Lower leg skin (tissue), 4 donors: ENCODE measurements at regions not wholly inside any gene's neighbourhood (a gene's known extent, or its start where the extent isn't known, plus 50 kb on each side); places are given as distances from the start of the nearest gene placed in this dataset.

Experiments used
- DNase-seq, 2 donors: peaks; one replicate each; pipeline ENCODE4 v3.0.0-alpha.2; 2019; ENCODE audit warnings: low spot score in 2 of 2
- H3K4me3 ChIP-seq: fragments of 200-600 bp; sonication (generic); 2 replicates; pipeline ENCODE4 v1.5.1; 2017; ENCODE audit warnings: mild to moderate bottlenecking, low read depth; ENCODE audit not compliant: poor library complexity, severe bottlenecking
- CTCF ChIP-seq, 3 donors: fragments of 450-650 bp; IDR thresholded peaks; one replicate each; pipeline ENCODE4 v1.5.1; 2016; ENCODE audit warnings: antibody characterized with exemption in 3 of 3, mild to moderate bottlenecking in 3 of 3, moderate library complexity in 2 of 3
- POLR2A ChIP-seq, 2 donors: fragments of 450-650 bp; IDR thresholded peaks; one replicate each; pipeline ENCODE4 v1.6.1; 2016 to 2017; ENCODE audit warnings: antibody characterized with exemption in 2 of 2, mild to moderate bottlenecking in 1 of 2, moderate library complexity in 1 of 2
- WGBS, 2 donors: methylation state at CpG; one replicate each; pipeline ENCODE4 v1.1.5; 2018; 5-methylcytosine and 5-hydroxymethylcytosine counted together
- intact Hi-C: fragments of 100-400 bp; cut with DNase I; formaldehyde crosslinking; loops from one replicate; pipeline ENCODE4 v1.15.0; 2023; ENCODE audit warnings: low total_unique reads

GRCh38 chr17:12429116-12429515 lies 236.6 kb upstream of the MYOCD start:
- 73 to 85% methylated on average over 5 of the region's 5 CpGs for WGBS, 2 donors
- intact Hi-C loops, result no loop called here
- H3K4me3 ChIP-seq, result no peak overlapping the region
- TF ChIP-seq POLR2A (IDR thresholded peaks at IDR 0.05) (no peak), CTCF (IDR thresholded peaks at IDR 0.05) (no peak)
- DNase-seq, result no peak

- no peak overlapping the region for H3K4me3 ChIP-seq
- 65% methylated on average over 4 of the region's 4 CpGs for WGBS, 2 donors
- no peak for DNase-seq
- intact Hi-C loops, result no loop called here
- no peak for TF ChIP-seq CTCF (IDR thresholded peaks at IDR 0.05)
- TF ChIP-seq POLR2A (IDR thresholded peaks at IDR 0.05), result no peak
These were observed 234.5 kb upstream of the MYOCD start for GRCh38 chr17:12431188-12431587.

GRCh38 chr17:12438212-12438611 lies 227.5 kb upstream of the MYOCD start:
- intact Hi-C loops, result no loop called here
- TF ChIP-seq POLR2A (IDR thresholded peaks at IDR 0.05) (no peak), CTCF (IDR thresholded peaks at IDR 0.05) (no peak)
- no peak overlapping the region for H3K4me3 ChIP-seq
- DNase-seq, result no peak
- 85% methylated on average over 6 of the region's 6 CpGs for WGBS, 2 donors

GRCh38 chr17:12438813-12439586 lies 226.7 kb upstream of the MYOCD start:
- TF ChIP-seq POLR2A (IDR thresholded peaks at IDR 0.05) (no peak), CTCF (IDR thresholded peaks at IDR 0.05) (no peak)
- intact Hi-C loops, result no loop called here
- no peak overlapping the region for H3K4me3 ChIP-seq
- 61 to 62% methylated on average over 10 of the region's 10 CpGs for whole genome bisulfite sequencing, 2 donors
- no peak for DNase-seq

GRCh38 chr17:12445331-12445730 lies 220.4 kb upstream of the MYOCD start:
- no peak for TF ChIP-seq POLR2A (IDR thresholded peaks at IDR 0.05)
- no peak for TF ChIP-seq CTCF (IDR thresholded peaks at IDR 0.05)
- DNase-seq, result no peak
- no peak overlapping the region for H3K4me3 ChIP-seq
- intact Hi-C loops, result no loop called here
- 42 to 56% methylated on average over 1 of the region's 1 CpG for WGBS, 2 donors

DNA sequence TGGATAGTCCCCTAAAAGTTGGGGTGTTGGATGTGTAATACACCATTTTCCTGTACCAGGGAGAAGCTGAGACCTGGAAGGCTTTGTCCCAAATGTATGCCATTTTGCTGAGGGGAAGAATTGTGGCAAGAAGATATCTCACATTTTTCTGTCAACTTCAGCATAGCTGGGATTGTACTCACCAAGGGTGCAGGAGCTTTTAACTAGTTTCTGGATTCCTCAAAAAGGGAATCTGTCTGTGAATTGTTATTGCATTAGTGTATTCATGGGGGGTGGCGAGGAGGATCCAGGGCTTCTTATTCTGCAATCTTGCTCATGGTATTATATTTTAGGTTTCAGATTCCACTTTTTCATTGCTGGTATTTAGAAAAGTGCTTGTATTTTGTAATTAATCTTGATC lies 208.2 kb upstream of the MYOCD start:
- TF ChIP-seq CTCF (IDR thresholded peaks at IDR 0.05), result no peak
- no peak for TF ChIP-seq POLR2A (IDR thresholded peaks at IDR 0.05)
- intact Hi-C loops, result no loop called here
- no peak overlapping the region for H3K4me3 ChIP-seq
- no peak for DNase-seq
- 81 to 91% methylated on average over 1 of the region's 1 CpG for WGBS, 2 donors
